SK-N-SH (cell line): ENCODE measurements at regions not wholly inside any gene's neighbourhood (a gene's known extent, or its start where the extent isn't known, plus 50 kb on each side); places are given as distances from the start of the nearest gene placed in this dataset.

ENCODE experiments used
- CTCF ChIP-seq: fragments of 200-600 bp; sonication (generic); IDR thresholded peaks from 2 replicates; pipeline ENCODE4 v1.6.1; 2017; ENCODE audit warnings: antibody characterized with exemption, mild to moderate bottlenecking, moderate library complexity
- ELF1 ChIP-seq: IDR thresholded peaks from 2 replicates; pipeline ENCODE4 v1.4.0; 2012
- EZH2phosphoT487 ChIP-seq: fragments of 200-600 bp; sonication (generic); IDR thresholded peaks from 2 replicates; pipeline ENCODE4 v1.6.1; 2017; ENCODE audit warnings: low read depth, mixed run types, mild to moderate bottlenecking, antibody characterized with exemption, moderate library complexity, borderline replicate concordance
- FOSL2 ChIP-seq: IDR thresholded peaks from 2 replicates; pipeline ENCODE4 v1.4.0; 2012; ENCODE audit warnings: low read depth, mild to moderate bottlenecking, moderate library complexity, borderline replicate concordance
- FOXM1 ChIP-seq: IDR thresholded peaks from 2 replicates; pipeline ENCODE4 v1.4.0; 2012; ENCODE audit warnings: low read depth, mild to moderate bottlenecking
- GABPA ChIP-seq: IDR thresholded peaks from 2 replicates; pipeline ENCODE4 v1.4.0; 2012; ENCODE audit warnings: low read depth, mild to moderate bottlenecking
- IRF3 ChIP-seq: fragments of 150-350 bp; IDR thresholded peaks from 2 replicates; pipeline ENCODE4 v1.6.1; 2016; ENCODE audit warnings: mild to moderate bottlenecking, low read depth, low read length
- JUND ChIP-seq: IDR thresholded peaks from 2 replicates; pipeline ENCODE4 v1.4.0; 2012
- MAX ChIP-seq: IDR thresholded peaks from 2 replicates; pipeline ENCODE4 v1.4.0; 2012; ENCODE audit warnings: low read depth
- MXI1 ChIP-seq: IDR thresholded peaks from 2 replicates; pipeline ENCODE4 v1.6.1; 2012; ENCODE audit warnings: mild to moderate bottlenecking, low read depth, low read length, improper control_type of control experiment
- NFIC ChIP-seq: IDR thresholded peaks from 2 replicates; pipeline ENCODE4 v1.4.0; 2012; ENCODE audit warnings: borderline replicate concordance
- NRF1 ChIP-seq: IDR thresholded peaks from 2 replicates; pipeline ENCODE4 v1.6.1; 2012; ENCODE audit warnings: low read depth, mild to moderate bottlenecking, low read length
- POLR2AphosphoS5 ChIP-seq: IDR thresholded peaks from 2 replicates; pipeline ENCODE4 v1.6.1; 2012; ENCODE audit warnings: low read depth, low read length
- RAD21 ChIP-seq: IDR thresholded peaks from 2 replicates; pipeline ENCODE4 v1.6.1; 2012; ENCODE audit warnings: mild to moderate bottlenecking, low read length
- RFX5 ChIP-seq: IDR thresholded peaks from 2 replicates; pipeline ENCODE4 v1.6.1; 2012; ENCODE audit warnings: mild to moderate bottlenecking, improper control_type of control experiment, low read length
- SIN3A ChIP-seq: IDR thresholded peaks from 2 replicates; pipeline ENCODE4 v1.6.1; 2012; ENCODE audit warnings: low read depth, mild to moderate bottlenecking, low read length, moderate library complexity, borderline replicate concordance
- SMC3 ChIP-seq: IDR thresholded peaks from 2 replicates; pipeline ENCODE4 v1.6.1; 2012; ENCODE audit warnings: low read depth, low read length, improper control_type of control experiment
- TAF1 ChIP-seq: IDR thresholded peaks from 2 replicates; pipeline ENCODE4 v1.6.1; 2012; ENCODE audit warnings: low read depth, mild to moderate bottlenecking, low read length, moderate library complexity, borderline replicate concordance
- TEAD4 ChIP-seq: IDR thresholded peaks from 2 replicates; pipeline ENCODE4 v1.4.0; 2012; ENCODE audit warnings: mild to moderate bottlenecking, borderline replicate concordance; ENCODE audit not compliant: insufficient read depth
- USF1 ChIP-seq: IDR thresholded peaks from 2 replicates; pipeline ENCODE4 v1.4.0; 2012; ENCODE audit warnings: low read depth, borderline replicate concordance
- USF2 ChIP-seq: fragments of 150-350 bp; IDR thresholded peaks from 2 replicates; pipeline ENCODE4 v1.6.1; 2017; ENCODE audit warnings: antibody characterized with exemption, low read length, low read depth, borderline replicate concordance
- ZBTB33 ChIP-seq: IDR thresholded peaks from 2 replicates; pipeline ENCODE4 v1.4.0; 2012; ENCODE audit warnings: low read depth, borderline replicate concordance

GRCh38 chr13:78182813-78183212 is 264.2 kb upstream of the EDNRB start (continued):
- TF ChIP-seq ZBTB33, result no peak
- no peak for TF ChIP-seq TEAD4
- TF ChIP-seq POLR2AphosphoS5, result no peak
- TF ChIP-seq NRF1, result no peak
- no peak for TF ChIP-seq RAD21
- no peak for TF ChIP-seq RFX5
- no peak for TF ChIP-seq SIN3A
- TF ChIP-seq IRF3, result no peak
- no peak for TF ChIP-seq SMC3
- TF ChIP-seq USF2, result no peak
- no peak for TF ChIP-seq GABPA
- TF ChIP-seq TAF1, result no peak
- TF ChIP-seq JUND, result peak; percentile 20; the same call in 1 of the 2 replicates
- TF ChIP-seq ELF1, result no peak
- no peak for TF ChIP-seq USF1
- no peak for TF ChIP-seq MAX
- no peak for TF ChIP-seq EZH2phosphoT487
- no peak for TF ChIP-seq CTCF
- TF ChIP-seq MXI1, result no peak
- 0 out of 2 replicates have a peak, but pooled peaks have one; percentile 14 for TF ChIP-seq NFIC
- no peak for TF ChIP-seq FOXM1
- peak; percentile 9; the same call in 1 of the 2 replicates for TF ChIP-seq FOSL2
